ENCODE measurements at regions not wholly inside any gene's neighbourhood (a gene's known extent, or its start where the extent isn't known, plus 50 kb on each side); places are given as distances from the start of the nearest gene placed in this dataset.

DNA sequence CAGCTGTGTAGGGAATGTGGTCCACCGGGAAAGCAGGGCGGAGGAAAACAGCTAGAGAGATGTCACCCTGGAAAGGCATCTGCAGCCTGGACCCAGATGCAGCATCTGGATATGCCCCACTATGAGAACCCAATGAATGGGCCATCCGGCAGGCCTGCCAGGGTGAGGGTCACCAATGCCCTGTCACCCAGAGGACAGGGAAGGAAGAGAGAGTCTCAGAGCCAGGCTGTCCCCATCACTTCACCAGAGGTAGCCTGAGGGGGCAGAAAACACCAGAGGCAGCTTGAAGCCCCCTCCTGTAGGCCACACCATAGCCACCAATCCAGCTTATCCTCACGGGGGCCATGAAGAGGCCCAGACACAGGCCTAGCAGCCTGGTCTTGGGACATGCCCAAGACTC lies 118.8 kb downstream of the TUBA3C start:
- Histone ChIP-seq H3K4me3 (ENCODE audit: control insufficient read depth in 1 of 7, extremely low read depth in 1 of 7, insufficient read depth in 4 of 7, low read depth in 2 of 7, low read length in 6 of 7) (no peak overlapping the region), H3K9me3 (ENCODE audit: control extremely low read depth in 1 of 5, control insufficient read depth in 4 of 5, insufficient read depth in 2 of 5, low read depth in 1 of 5, low read length in 4 of 5) (peaks cover 0 to 55% (median 7%) of the 10 kb centered on the region in 5 experiments), H3K4me1 (ENCODE audit: control extremely low read depth in 1 of 4, control insufficient read depth in 4 of 4, insufficient read depth in 4 of 4, low read length in 3 of 4) (no peaks in the 10 kb centered on the region), H3K36me3 (ENCODE audit: control insufficient read depth in 4 of 4, insufficient read depth in 4 of 4, low read length in 3 of 4) (no peaks in the 10 kb centered on the region), H3K27me3 (replicated peaks in 2 of 5; ENCODE audit: control insufficient read depth in 4 of 5, insufficient read depth in 5 of 5, low read length in 4 of 5) (no peaks in the 10 kb centered on the region), H3K27ac (ENCODE audit: insufficient read depth in 1 of 2, low read depth in 1 of 2, low read length in 2 of 2, poor library complexity in 1 of 2, severe bottlenecking in 2 of 2) (no peak overlapping the region)
- CTCF ChIA-PET = no interaction called here
- POLR2A ChIA-PET = no interaction called here
- WGBS (ENCODE audit: insufficient coverage) = 79% methylated on average over 4 of the region's 4 CpGs
- no peak for DNase-seq

DNA sequence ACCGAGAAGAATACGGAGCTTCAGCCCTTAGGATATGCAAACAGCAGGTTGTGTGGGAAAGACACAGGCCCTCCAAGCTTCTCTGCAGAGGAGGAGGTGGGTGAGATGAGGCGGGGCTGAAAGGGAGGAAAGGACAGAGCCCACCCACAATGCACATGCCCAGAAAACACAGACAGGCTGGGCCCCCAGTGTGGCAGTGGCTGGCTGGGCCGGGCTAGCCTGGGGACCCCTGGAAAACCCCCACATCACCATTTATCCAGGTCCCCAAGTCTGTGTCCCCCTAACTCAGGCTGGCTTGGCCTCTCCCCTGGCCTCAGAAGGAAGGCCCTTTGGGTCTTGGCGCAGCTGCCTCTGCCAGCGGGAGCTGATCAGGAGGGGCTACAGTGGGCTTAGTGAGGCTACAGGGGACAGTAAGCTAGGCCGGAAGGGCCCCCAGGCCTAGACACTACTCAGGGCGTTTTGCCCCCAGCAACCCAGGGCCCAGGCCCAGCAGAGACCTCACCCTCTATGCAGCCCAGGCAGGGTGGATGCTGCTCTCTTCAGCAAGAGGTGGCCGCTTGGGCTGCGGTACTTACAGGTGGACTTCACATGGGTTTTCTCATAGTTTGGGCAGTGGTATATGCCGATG lies 119.5 kb downstream of the TUBA3C start:
- H3K27ac ChIP-seq (ENCODE audit: insufficient read depth in 1 of 2, low read depth in 1 of 2, low read length in 2 of 2, poor library complexity in 1 of 2, severe bottlenecking in 2 of 2) = no peak overlapping the region

GRCh38 chr13:19061278-19061677 lies 120.3 kb downstream of the TUBA3C start:
- Histone ChIP-seq H3K36me3 (ENCODE audit: control insufficient read depth in 4 of 4, insufficient read depth in 4 of 4, low read length in 3 of 4) (no peaks in the 10 kb centered on the region), H3K27me3 (replicated peaks in 2 of 5; ENCODE audit: control insufficient read depth in 4 of 5, insufficient read depth in 5 of 5, low read length in 4 of 5) (no peaks in the 10 kb centered on the region), H3K27ac (ENCODE audit: insufficient read depth in 1 of 2, low read depth in 1 of 2, low read length in 2 of 2, poor library complexity in 1 of 2, severe bottlenecking in 2 of 2) (no peak overlapping the region), H3K9me3 (ENCODE audit: control extremely low read depth in 1 of 5, control insufficient read depth in 4 of 5, insufficient read depth in 2 of 5, low read depth in 1 of 5, low read length in 4 of 5) (peaks cover 0 to 70% (median 7%) of the 10 kb centered on the region in 5 experiments), H3K4me3 (ENCODE audit: control insufficient read depth in 1 of 7, extremely low read depth in 1 of 7, insufficient read depth in 4 of 7, low read depth in 2 of 7, low read length in 6 of 7) (no peak overlapping the region), H3K4me1 (ENCODE audit: control extremely low read depth in 1 of 4, control insufficient read depth in 4 of 4, insufficient read depth in 4 of 4, low read length in 3 of 4) (no peaks in the 10 kb centered on the region)
- DNase-seq = no peak
- WGBS (ENCODE audit: insufficient coverage) = 81% methylated on average over 6 of the region's 6 CpGs
- CTCF ChIA-PET = no interaction called here
- POLR2A ChIA-PET = no interaction called here

More for the DNA sequence above, 119.5 kb downstream of the TUBA3C start:
- no peak overlapping the region for H3K4me3 ChIP-seq (ENCODE audit: control insufficient read depth in 1 of 7, extremely low read depth in 1 of 7, insufficient read depth in 4 of 7, low read depth in 2 of 7, low read length in 6 of 7)
- DNase-seq = no peak
- POLR2A ChIA-PET = no interaction called here
- H3K9me3 ChIP-seq (ENCODE audit: control extremely low read depth in 1 of 5, control insufficient read depth in 4 of 5, insufficient read depth in 2 of 5, low read depth in 1 of 5, low read length in 4 of 5) = peaks cover 0 to 62% (median 7%) of the 10 kb centered on the region in 5 experiments
- CTCF ChIA-PET = no interaction called here
- H3K36me3 ChIP-seq (ENCODE audit: control insufficient read depth in 4 of 4, insufficient read depth in 4 of 4, low read length in 3 of 4) = no peaks in the 10 kb centered on the region
- 97% methylated on average over 7 of the region's 11 CpGs for WGBS (ENCODE audit: insufficient coverage)
- no peaks in the 10 kb centered on the region for H3K4me1 ChIP-seq (ENCODE audit: control extremely low read depth in 1 of 4, control insufficient read depth in 4 of 4, insufficient read depth in 4 of 4, low read length in 3 of 4)
- no peaks in the 10 kb centered on the region for H3K27me3 ChIP-seq (replicated peaks in 2 of 5; ENCODE audit: control insufficient read depth in 4 of 5, insufficient read depth in 5 of 5, low read length in 4 of 5)

DNA sequence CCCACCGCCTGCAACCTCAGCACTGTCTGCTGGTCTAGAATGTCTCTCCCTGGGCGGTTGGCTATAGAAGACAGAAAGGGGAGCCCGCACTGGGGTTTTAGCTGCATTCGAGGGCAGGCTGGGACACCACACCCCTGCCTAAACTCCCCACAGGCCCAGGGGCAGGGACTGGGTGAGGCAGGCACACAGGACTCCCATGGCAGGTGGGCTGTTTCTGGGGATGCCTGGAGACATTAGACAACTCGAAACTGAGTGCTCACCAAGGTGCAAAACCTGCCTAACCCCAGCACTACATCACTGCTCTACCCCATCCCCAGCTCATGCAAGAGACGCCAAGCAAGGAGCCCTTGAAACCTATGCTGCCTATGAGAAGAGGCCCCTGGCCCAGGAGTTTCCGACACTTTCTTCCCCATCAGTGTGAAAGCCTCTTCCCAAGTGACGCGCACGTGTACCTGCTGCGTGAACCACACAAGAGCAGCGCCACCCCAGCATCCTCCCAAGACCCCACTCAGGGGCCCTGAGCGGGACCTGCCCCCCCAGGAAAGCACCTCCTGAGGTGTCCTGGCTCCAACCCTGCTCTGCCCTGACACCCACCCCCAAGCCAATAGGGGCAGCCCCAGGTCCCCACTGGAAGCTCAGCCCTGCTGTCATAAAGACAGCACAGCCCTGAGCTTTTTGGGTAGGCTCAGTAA lies 121.2 kb downstream of the TUBA3C start:
- Histone ChIP-seq H3K9me3 (ENCODE audit: control extremely low read depth in 1 of 5, control insufficient read depth in 4 of 5, insufficient read depth in 2 of 5, low read depth in 1 of 5, low read length in 4 of 5) (peaks cover 0 to 77% (median 7%) of the 10 kb centered on the region in 5 experiments), H3K27ac (ENCODE audit: insufficient read depth in 1 of 2, low read depth in 1 of 2, low read length in 2 of 2, poor library complexity in 1 of 2, severe bottlenecking in 2 of 2) (no peak overlapping the region), H3K27me3 (replicated peaks in 2 of 5; ENCODE audit: control insufficient read depth in 4 of 5, insufficient read depth in 5 of 5, low read length in 4 of 5) (no peaks in the 10 kb centered on the region), H3K4me1 (ENCODE audit: control extremely low read depth in 1 of 4, control insufficient read depth in 4 of 4, insufficient read depth in 4 of 4, low read length in 3 of 4) (no peaks in the 10 kb centered on the region), H3K36me3 (ENCODE audit: control insufficient read depth in 4 of 4, insufficient read depth in 4 of 4, low read length in 3 of 4) (no peaks in the 10 kb centered on the region), H3K4me3 (ENCODE audit: control insufficient read depth in 1 of 7, extremely low read depth in 1 of 7, insufficient read depth in 4 of 7, low read depth in 2 of 7, low read length in 6 of 7) (no peak overlapping the region)
- ChIA-PET POLR2A (no interaction called here), CTCF (no interaction called here)
- no peak for DNase-seq
- 87% methylated on average over 10 of the region's 13 CpGs for WGBS (ENCODE audit: insufficient coverage)

DNA sequence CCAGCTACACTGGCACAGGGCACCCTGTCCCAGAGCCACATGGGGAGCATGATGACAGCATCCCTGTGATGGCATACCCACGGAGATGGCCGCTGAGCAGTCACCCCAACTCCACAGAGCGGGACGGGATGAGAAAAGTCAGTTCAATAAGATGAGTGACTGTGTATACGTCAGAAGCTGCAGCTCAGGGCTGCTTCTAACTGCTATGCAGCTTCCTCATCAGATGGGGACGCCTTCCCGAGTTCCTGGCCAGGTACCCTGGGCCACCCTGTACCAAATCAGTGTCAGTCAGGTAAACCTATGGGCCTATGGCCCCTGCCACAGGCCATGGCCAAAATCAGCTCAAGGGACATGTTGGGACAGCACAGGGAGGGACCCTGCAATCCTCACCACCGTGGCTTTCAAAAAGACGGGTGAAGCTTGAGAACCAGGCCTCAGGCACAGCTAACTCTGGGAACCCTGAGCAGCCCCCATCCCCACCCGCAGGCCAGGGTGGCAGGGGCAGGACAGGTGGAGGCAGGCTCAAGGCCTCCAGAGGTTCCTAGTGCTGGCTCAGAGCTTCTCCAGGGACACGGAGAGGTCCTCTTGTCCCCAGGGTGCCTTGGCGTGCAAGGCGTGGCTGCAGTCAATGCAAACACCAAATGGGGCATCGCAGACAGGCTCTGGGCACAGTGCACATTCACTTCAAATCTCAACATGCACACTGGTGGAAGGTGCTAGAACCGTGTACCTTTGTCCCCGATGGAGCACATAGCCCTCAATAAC lies 122.4 kb downstream of the TUBA3C start:
- ChIA-PET POLR2A (no interaction called here), CTCF (no interaction called here)
- Histone ChIP-seq H3K36me3 (ENCODE audit: control insufficient read depth in 4 of 4, insufficient read depth in 4 of 4, low read length in 3 of 4) (no peaks in the 10 kb centered on the region), H3K27ac (ENCODE audit: insufficient read depth in 1 of 2, low read depth in 1 of 2, low read length in 2 of 2, poor library complexity in 1 of 2, severe bottlenecking in 2 of 2) (no peak overlapping the region), H3K4me1 (ENCODE audit: control extremely low read depth in 1 of 4, control insufficient read depth in 4 of 4, insufficient read depth in 4 of 4, low read length in 3 of 4) (no peaks in the 10 kb centered on the region), H3K27me3 (replicated peaks in 2 of 5; ENCODE audit: control insufficient read depth in 4 of 5, insufficient read depth in 5 of 5, low read length in 4 of 5) (no peaks in the 10 kb centered on the region), H3K9me3 (ENCODE audit: control extremely low read depth in 1 of 5, control insufficient read depth in 4 of 5, insufficient read depth in 2 of 5, low read depth in 1 of 5, low read length in 4 of 5) (peaks cover 0 to 82% (median 4%) of the 10 kb centered on the region in 5 experiments), H3K4me3 (ENCODE audit: control insufficient read depth in 1 of 7, extremely low read depth in 1 of 7, insufficient read depth in 4 of 7, low read depth in 2 of 7, low read length in 6 of 7) (no peak overlapping the region)
- WGBS (ENCODE audit: insufficient coverage) = 76% methylated on average over 12 of the region's 16 CpGs
- DNase-seq = no peak

DNA sequence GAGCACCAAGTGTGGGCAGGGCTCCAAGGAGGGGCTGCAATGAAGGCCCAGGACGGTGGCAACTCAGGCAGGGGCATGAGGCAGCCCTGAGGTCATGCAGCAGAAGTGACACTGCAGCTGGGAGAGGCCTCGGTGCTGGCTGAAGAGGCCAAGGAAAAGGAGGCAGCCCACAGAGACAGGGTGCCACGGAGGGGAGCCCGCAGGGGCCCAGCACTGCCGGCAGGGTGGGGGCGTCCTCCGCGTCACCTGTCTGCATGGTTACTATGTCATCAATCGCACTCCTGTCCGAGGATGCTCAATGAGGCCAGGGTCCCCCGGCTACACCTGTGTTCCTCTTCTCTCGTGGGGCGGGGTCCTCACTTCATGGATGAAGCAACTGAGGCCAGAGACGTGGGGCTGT lies 123.1 kb downstream of the TUBA3C start:
- CTCF ChIA-PET = no interaction called here

More for the DNA sequence above, 123.1 kb downstream of the TUBA3C start:
- Histone ChIP-seq H3K27me3 (replicated peaks in 2 of 5; ENCODE audit: control insufficient read depth in 4 of 5, insufficient read depth in 5 of 5, low read length in 4 of 5) (no peaks in the 10 kb centered on the region), H3K4me3 (ENCODE audit: control insufficient read depth in 1 of 7, extremely low read depth in 1 of 7, insufficient read depth in 4 of 7, low read depth in 2 of 7, low read length in 6 of 7) (no peak overlapping the region), H3K27ac (ENCODE audit: insufficient read depth in 1 of 2, low read depth in 1 of 2, low read length in 2 of 2, poor library complexity in 1 of 2, severe bottlenecking in 2 of 2) (no peak overlapping the region), H3K9me3 (ENCODE audit: control extremely low read depth in 1 of 5, control insufficient read depth in 4 of 5, insufficient read depth in 2 of 5, low read depth in 1 of 5, low read length in 4 of 5) (peaks cover 0 to 82% (median 4%) of the 10 kb centered on the region in 5 experiments), H3K4me1 (ENCODE audit: control extremely low read depth in 1 of 4, control insufficient read depth in 4 of 4, insufficient read depth in 4 of 4, low read length in 3 of 4) (no peaks in the 10 kb centered on the region), H3K36me3 (ENCODE audit: control insufficient read depth in 4 of 4, insufficient read depth in 4 of 4, low read length in 3 of 4) (no peaks in the 10 kb centered on the region)
- 95% methylated on average over 14 of the region's 14 CpGs for WGBS (ENCODE audit: insufficient coverage)
- DNase-seq = no peak
- POLR2A ChIA-PET = no interaction called here

All from common myeloid progenitor, CD34-positive (primary cell).